Lower lobe of right lung (tissue), 2 donors: ENCODE measurements at regions not wholly inside any gene's neighbourhood (a gene's known extent, or its start where the extent isn't known, plus 50 kb on each side); places are given as distances from the start of the nearest gene placed in this dataset.
A peak's percentile ranks its signal among the peaks of the same experiment; 100 is the strongest.

Source experiments
- ATAC-seq, 2 donors: fragments of 200-7000 bp; cut with Tn5 transposase; one replicate each; pipeline ENCODE4 v1.9.1; 2020 to 2022; ENCODE audit warnings: mild to moderate bottlenecking in 2 of 2, moderate library complexity in 2 of 2
- DNase-seq: peaks from one replicate; pipeline ENCODE4 v3.0.0-alpha.2; 2020
- H3K27ac ChIP-seq: fragments of 200-600 bp; one replicate; pipeline ENCODE4 v1.8.0; 2022
- H3K27me3 ChIP-seq: fragments of 200-600 bp; one replicate; pipeline ENCODE4 v1.8.0; 2022; ENCODE audit warnings: low read depth
- H3K36me3 ChIP-seq: fragments of 200-600 bp; one replicate; pipeline ENCODE4 v1.8.0; 2022; ENCODE audit warnings: mild to moderate bottlenecking
- H3K4me1 ChIP-seq: fragments of 200-600 bp; one replicate; pipeline ENCODE4 v1.8.0; 2022
- H3K4me3 ChIP-seq: fragments of 200-600 bp; one replicate; pipeline ENCODE4 v1.8.0; 2022; ENCODE audit warnings: mild to moderate bottlenecking
- H3K9me3 ChIP-seq: fragments of 200-600 bp; one replicate; pipeline ENCODE4 v1.8.0; 2022
- CTCF ChIP-seq: fragments of 200-600 bp; IDR thresholded peaks from one replicate; pipeline ENCODE4 v1.8.0; 2022; ENCODE audit warnings: antibody characterized with exemption, mild to moderate bottlenecking
- intact Hi-C: fragments of 100-400 bp; cut with DNase I; formaldehyde crosslinking; loops from one replicate; pipeline ENCODE4 v1.11.0; 2022
- donor health status: DM: no; HTN: yes; CAD: no; lungs with severe emphysema.

DNA sequence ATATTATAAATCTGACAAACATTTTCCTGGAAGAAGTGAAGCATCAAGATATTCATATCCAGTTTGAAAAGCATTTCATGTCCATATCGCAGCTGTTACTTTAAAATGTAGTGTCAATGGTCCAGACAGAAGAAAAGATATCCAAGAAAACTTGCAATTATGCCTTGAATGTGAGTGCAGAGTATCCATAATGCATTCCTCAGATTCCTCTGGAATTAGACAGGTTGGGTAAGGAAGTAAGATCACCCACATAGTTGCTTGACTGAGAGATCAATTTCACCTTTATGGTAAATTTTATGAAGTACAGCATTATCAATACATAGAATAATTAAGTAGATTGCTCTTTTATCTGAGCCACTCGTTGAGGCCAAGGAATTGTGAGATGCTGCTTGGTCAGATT lies 327.0 kb upstream of the SLITRK5 start:
- TF ChIP-seq CTCF: no peak
- H3K9me3 ChIP-seq: no peaks in the 10 kb centered on the region
- H3K27me3 ChIP-seq: no peaks in the 10 kb centered on the region
- ATAC-seq (no peak), DNase-seq (no peak)
- no peak overlapping the region for H3K27ac ChIP-seq
- intact Hi-C loops: no loop called here
- no peaks in the 10 kb centered on the region for H3K4me1 ChIP-seq
- no peak overlapping the region for H3K4me3 ChIP-seq
- no peaks in the 10 kb centered on the region for H3K36me3 ChIP-seq

DNA sequence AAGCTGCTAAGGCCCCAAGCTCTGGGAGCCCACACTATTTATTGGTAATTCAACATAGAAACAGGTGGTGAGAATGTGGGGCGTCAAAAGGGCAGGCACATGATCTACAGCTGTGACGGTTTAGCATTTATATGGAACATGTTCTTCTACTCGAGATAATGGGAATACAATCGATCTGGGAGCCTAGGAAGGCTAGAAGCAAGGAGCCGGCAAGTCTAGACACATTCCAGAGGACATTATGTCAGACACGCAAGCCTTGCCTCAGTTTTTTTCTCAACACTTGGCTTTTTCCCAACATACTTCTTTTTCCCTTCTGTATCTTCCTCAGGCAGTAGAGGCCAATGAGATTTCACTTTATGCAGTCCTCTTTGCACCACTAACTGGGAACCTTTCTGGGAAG lies 315.7 kb upstream of the SLITRK5 start:
- intact Hi-C loops: no loop called here
- no peak overlapping the region for H3K4me3 ChIP-seq
- H3K27me3 ChIP-seq: no peaks in the 10 kb centered on the region
- ATAC-seq (no peak), DNase-seq (no peak)
- no peaks in the 10 kb centered on the region for H3K36me3 ChIP-seq
- H3K9me3 ChIP-seq: no peaks in the 10 kb centered on the region
- H3K27ac ChIP-seq: no peak overlapping the region
- TF ChIP-seq CTCF: no peak
- no peaks in the 10 kb centered on the region for H3K4me1 ChIP-seq

DNA sequence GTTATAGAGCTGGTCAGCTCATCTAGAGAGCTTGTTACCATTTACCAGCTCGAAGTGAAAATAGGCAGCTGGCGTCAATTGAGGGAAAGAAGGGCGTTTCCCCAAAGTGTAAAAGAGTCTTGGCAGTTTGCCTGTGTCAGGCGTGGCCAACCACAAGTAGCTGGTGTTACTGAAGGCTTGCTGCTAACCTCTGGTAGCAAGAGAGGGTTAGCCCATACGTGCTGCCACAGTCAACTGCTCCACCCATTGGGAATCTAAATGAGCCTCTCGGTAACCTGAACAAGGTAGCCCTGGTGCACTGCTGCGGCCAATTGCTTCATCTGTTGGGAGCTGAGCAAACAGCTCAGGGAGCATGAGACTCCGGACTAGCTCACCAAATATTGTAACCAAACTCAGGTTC lies 314.9 kb upstream of the SLITRK5 start:
- Histone ChIP-seq H3K4me3 (no peak overlapping the region), H3K4me1 (no peaks in the 10 kb centered on the region), H3K9me3 (no peaks in the 10 kb centered on the region), H3K27ac (no peak overlapping the region), H3K27me3 (no peaks in the 10 kb centered on the region), H3K36me3 (no peaks in the 10 kb centered on the region)
- ATAC-seq (peak; percentile 29 to 83), DNase-seq (peak; percentile 47)
- intact Hi-C loops: no loop called here
- TF ChIP-seq CTCF: no peak

GRCh38 chr13:87358319-87358718 lies 312.9 kb upstream of the SLITRK5 start:
- no peak for ATAC-seq
- no peak overlapping the region for H3K4me3 ChIP-seq
- no peaks in the 10 kb centered on the region for H3K4me1 ChIP-seq
- no peak for DNase-seq
- no peak for TF ChIP-seq CTCF
- intact Hi-C loops: no loop called here
- H3K27me3 ChIP-seq: no peaks in the 10 kb centered on the region
- H3K27ac ChIP-seq: no peak overlapping the region
- H3K9me3 ChIP-seq: no peaks in the 10 kb centered on the region
- H3K36me3 ChIP-seq: no peaks in the 10 kb centered on the region

GRCh38 chr13:87361216-87361615 lies 310.0 kb upstream of the SLITRK5 start:
- no peak overlapping the region for H3K27ac ChIP-seq
- ATAC-seq (no peak), DNase-seq (no peak)
- intact Hi-C loops: no loop called here
- H3K4me3 ChIP-seq: no peak overlapping the region
- no peaks in the 10 kb centered on the region for H3K4me1 ChIP-seq
- H3K9me3 ChIP-seq: no peaks in the 10 kb centered on the region
- no peaks in the 10 kb centered on the region for H3K27me3 ChIP-seq
- TF ChIP-seq CTCF: no peak
- no peaks in the 10 kb centered on the region for H3K36me3 ChIP-seq

- intact Hi-C loops: no loop called here
- no peak overlapping the region for H3K27ac ChIP-seq
Measured at GRCh38 chr13:87368639-87369038, 302.5 kb upstream of the SLITRK5 start.

More at GRCh38 chr13:87368639-87369038, 302.5 kb upstream of the SLITRK5 start:
- Histone ChIP-seq H3K9me3 (peaks cover 4% of the 10 kb centered on the region), H3K4me3 (no peak overlapping the region), H3K36me3 (no peaks in the 10 kb centered on the region), H3K27me3 (no peaks in the 10 kb centered on the region), H3K4me1 (no peaks in the 10 kb centered on the region)
- ATAC-seq (no peak), DNase-seq (no peak)
- no peak for TF ChIP-seq CTCF
